Common myeloid progenitor, CD34-positive (primary cell): ENCODE measurements at regions not wholly inside any gene's neighbourhood (a gene's known extent, or its start where the extent isn't known, plus 50 kb on each side); places are given as distances from the start of the nearest gene placed in this dataset.
"Not testable (repeated sequence)": the region's sequence is repeated elsewhere in the genome, so short reads cannot be mapped to it uniquely, and the experiment has no call there.

Experiments
- CTCF ChIA-PET: fragments of 350-600 bp; sonication (Branson Sonifier 250); formaldehyde crosslinking; loops from one replicate; lab custom pipeline; 2021; ENCODE audit warnings: antibody characterized with exemption; lab: Charles Lee
- POLR2A ChIA-PET: fragments of 350-600 bp; sonication (Branson Sonifier 250); formaldehyde crosslinking; loops from one replicate; lab custom pipeline; 2021; ENCODE audit warnings: antibody characterized with exemption; lab: Charles Lee
- DNase-seq, 3 donors: peaks; one replicate each; pipeline versions ENCODE4 v3.0.0 to v3.0.0-alpha.2; 2013
- H3K27ac ChIP-seq, 2 experiments: 1 replicate in 1 of 2; 2 replicates in 1 of 2; pipeline ENCODE4 v1.7.0; 2013; ENCODE audit warnings: inconsistent platforms in 2 of 2, low read length in 2 of 2, mild to moderate bottlenecking in 2 of 2, low read depth in 1 of 2, moderate library complexity in 1 of 2; ENCODE audit not compliant: severe bottlenecking in 2 of 2, insufficient read depth in 1 of 2, poor library complexity in 1 of 2
- H3K27me3 ChIP-seq, 5 experiments: replicated peaks in 2 of 5; 1 replicate in 3 of 5; 2 replicates in 2 of 5; pipeline versions ENCODE4 v1.6.1 to v1.7.0; 2013; ENCODE audit warnings: low read length in 4 of 5, mild to moderate bottlenecking in 2 of 5, moderate library complexity in 2 of 5, inconsistent platforms in 1 of 5; ENCODE audit not compliant: insufficient read depth in 5 of 5, control insufficient read depth in 4 of 5
- H3K36me3 ChIP-seq, 4 experiments: 1 replicate in 2 of 4; 2 replicates in 2 of 4; pipeline versions ENCODE4 v1.6.1 to v1.7.0; 2013; ENCODE audit warnings: low read length in 3 of 4, control low read depth in 1 of 4, mild to moderate bottlenecking in 1 of 4; ENCODE audit not compliant: control insufficient read depth in 4 of 4, insufficient read depth in 4 of 4
- H3K4me1 ChIP-seq, 4 experiments: 1 replicate in 3 of 4; 2 replicates in 1 of 4; pipeline versions ENCODE4 v1.6.1 to v1.7.1; 2013; ENCODE audit warnings: low read length in 3 of 4, mild to moderate bottlenecking in 3 of 4, control low read depth in 1 of 4, inconsistent platforms in 1 of 4, moderate library complexity in 1 of 4; ENCODE audit not compliant: control insufficient read depth in 4 of 4, insufficient read depth in 4 of 4; ENCODE audit errors: control extremely low read depth in 1 of 4
- H3K4me3 ChIP-seq, 7 experiments: 1 replicate in 4 of 7; 2 replicates in 3 of 7; pipeline versions ENCODE4 v1.5.1 to v1.7.0; 2013; ENCODE audit warnings: mild to moderate bottlenecking in 7 of 7, low read length in 6 of 7, moderate library complexity in 6 of 7, inconsistent platforms in 2 of 7, low read depth in 2 of 7, control low read depth in 1 of 7; ENCODE audit not compliant: insufficient read depth in 4 of 7, control insufficient read depth in 1 of 7; ENCODE audit errors: extremely low read depth in 1 of 7
- H3K9me3 ChIP-seq, 5 experiments: 1 replicate in 4 of 5; 2 replicates in 1 of 5; pipeline versions ENCODE4 v1.6.1 to v1.7.1; 2013; ENCODE audit warnings: low read length in 4 of 5, mild to moderate bottlenecking in 2 of 5, inconsistent platforms in 1 of 5, low read depth in 1 of 5, moderate library complexity in 1 of 5; ENCODE audit not compliant: control insufficient read depth in 4 of 5, insufficient read depth in 2 of 5; ENCODE audit errors: control extremely low read depth in 1 of 5
- WGBS: methylation state at CpG from one replicate; pipeline ENCODE4 v1.1.5; 2013; ENCODE audit not compliant: insufficient coverage; 5-methylcytosine and 5-hydroxymethylcytosine counted together

- 88% methylated on average over 5 of the region's 33 CpGs for WGBS
- CTCF ChIA-PET, H3K27me3 ChIP-seq, H3K27ac ChIP-seq, POLR2A ChIA-PET, H3K4me3 ChIP-seq, DNase-seq, H3K4me1 ChIP-seq, H3K36me3 ChIP-seq, H3K9me3 ChIP-seq: not testable (repeated sequence)
Measured at GRCh38 chr3:177394231-177395024, 197.1 kb upstream of the TBL1XR1 start.

GRCh38 chr3:177396733-177397132 is 199.5 kb upstream of the TBL1XR1 start:
- Histone ChIP-seq H3K36me3 (no peaks in the 10 kb centered on the region), H3K27me3 (no peaks in the 10 kb centered on the region), H3K27ac (no peak overlapping the region), H3K4me1 (no peaks in the 10 kb centered on the region), H3K4me3 (no peak overlapping the region), H3K9me3 (no peaks in the 10 kb centered on the region)
- 100% methylated on average over 2 of the region's 4 CpGs for WGBS
- ChIA-PET CTCF (interaction anchor here (0.6 to 1.4 kb wide), 3 partner anchors 13 to 327 kb away, joined by 3 to 6 read pairs (median 3); no protein-coding TSS in a partner anchor), POLR2A (interaction anchor here (0.6 kb wide), 2 partner anchors 15 to 77 kb away, joined by 3 to 5 read pairs; no protein-coding TSS in a partner anchor)
- DNase-seq: no peak

- no peak overlapping the region for H3K4me3 ChIP-seq
- no peak for DNase-seq
- H3K27ac ChIP-seq: no peak overlapping the region
- CTCF ChIA-PET: no interaction called here
- H3K36me3 ChIP-seq: no peaks in the 10 kb centered on the region
- no CpG with 5 or more reads among the region's 1 CpG for WGBS
- no peaks in the 10 kb centered on the region for H3K9me3 ChIP-seq
- no peaks in the 10 kb centered on the region for H3K4me1 ChIP-seq
- no peaks in the 10 kb centered on the region for H3K27me3 ChIP-seq
- POLR2A ChIA-PET: no interaction called here
Measured at GRCh38 chr3:177401375-177401774, 204.1 kb upstream of the TBL1XR1 start.

GRCh38 chr3:177402533-177402932 is 205.3 kb upstream of the TBL1XR1 start:
- ChIA-PET POLR2A (no interaction called here), CTCF (no interaction called here)
- H3K4me3 ChIP-seq: no peak overlapping the region
- no peaks in the 10 kb centered on the region for H3K9me3 ChIP-seq
- no peaks in the 10 kb centered on the region for H3K36me3 ChIP-seq
- H3K27ac ChIP-seq: no peak overlapping the region
- H3K27me3 ChIP-seq: no peaks in the 10 kb centered on the region
- H3K4me1 ChIP-seq: no peaks in the 10 kb centered on the region
- 95% methylated on average over 2 of the region's 3 CpGs for WGBS
- no peak for DNase-seq

- POLR2A ChIA-PET: no interaction called here
- H3K27ac ChIP-seq: no peak overlapping the region
Measured at GRCh38 chr3:177405191-177405672, 207.9 kb upstream of the TBL1XR1 start.

GRCh38 chr3:177410730-177411129 is 213.4 kb upstream of the TBL1XR1 start:
- WGBS: 10% methylated on average over 4 of the region's 4 CpGs
- Histone ChIP-seq H3K27me3 (no peaks in the 10 kb centered on the region), H3K4me1 (peaks cover 8 to 18% (median 10%) of the 10 kb centered on the region in 4 experiments), H3K9me3 (no peaks in the 10 kb centered on the region), H3K27ac (no peak overlapping the region), H3K4me3 (peak overlapping the region in 2 of 7 experiments; percentile 37 to 42), H3K36me3 (no peaks in the 10 kb centered on the region)
- CTCF ChIA-PET: interaction anchor here (1.1 to 2.4 kb wide), 3 partner anchors 14 to 975 kb away, joined by 3 to 11 read pairs (median 5); no protein-coding TSS in a partner anchor
- peak; percentile 77 to 95 (median 92) for DNase-seq
- POLR2A ChIA-PET: interaction anchor here (0.6 to 1.2 kb wide), 5 partner anchors 51 to 360 kb away, joined by 3 to 4 read pairs (median 3); no protein-coding TSS in a partner anchor

More at GRCh38 chr3:177405191-177405672, 207.9 kb upstream of the TBL1XR1 start:
- no peaks in the 10 kb centered on the region for H3K27me3 ChIP-seq
- no peaks in the 10 kb centered on the region for H3K36me3 ChIP-seq
- H3K9me3 ChIP-seq: no peaks in the 10 kb centered on the region
- no peak overlapping the region for H3K4me3 ChIP-seq
- CTCF ChIA-PET: interaction anchor here (0.7 kb wide), 1 partner anchor 39 kb away, joined by 3 read pairs; no protein-coding TSS in a partner anchor
- WGBS: 100% methylated on average over 1 of the region's 3 CpGs
- DNase-seq: no peak
- peaks cover 0 to 2% (median 2%) of the 10 kb centered on the region in 4 experiments for H3K4me1 ChIP-seq

- CTCF ChIA-PET: interaction anchor here (0.6 to 2.4 kb wide), 5 partner anchors 13 to 974 kb away, joined by 3 to 11 read pairs (median 3); no protein-coding TSS in a partner anchor
- peak overlapping the region in 2 of 7 experiments; percentile 37 to 42 for H3K4me3 ChIP-seq
Measured at GRCh38 chr3:177411201-177411600, 213.9 kb upstream of the TBL1XR1 start.

More at GRCh38 chr3:177411201-177411600, 213.9 kb upstream of the TBL1XR1 start:
- 0% methylated on average over 1 of the region's 3 CpGs for WGBS
- Histone ChIP-seq H3K27me3 (no peaks in the 10 kb centered on the region), H3K9me3 (no peaks in the 10 kb centered on the region), H3K4me1 (peaks cover 8 to 18% (median 10%) of the 10 kb centered on the region in 4 experiments), H3K27ac (peak overlapping the region in 1 of 2 experiments; percentile 9), H3K36me3 (no peaks in the 10 kb centered on the region)
- peak in 1 of 3 donors; percentile 48 for DNase-seq
- POLR2A ChIA-PET: interaction anchor here (0.6 to 1.2 kb wide), 7 partner anchors 14 to 360 kb away, joined by 3 to 5 read pairs (median 3); no protein-coding TSS in a partner anchor
